ENCODE measurements at regions not wholly inside any gene's neighbourhood (a gene's known extent, or its start where the extent isn't known, plus 50 kb on each side); places are given as distances from the start of the nearest gene placed in this dataset.

- TF ChIP-seq CTCF (IDR thresholded peaks at IDR 0.05 in 2 of 3, conservative IDR thresholded peaks at IDR 0.05 in 1 of 3; ENCODE audit: borderline replicate concordance in 1 of 3, insufficient read depth in 1 of 3, low read depth in 2 of 3, low read length in 2 of 3), result no peak
- no peak for TF ChIP-seq SP1 (IDR thresholded peaks at IDR 0.05; ENCODE audit: low read depth)
- no peak for TF ChIP-seq EZH2 (IDR thresholded peaks at IDR 0.05)
- TF ChIP-seq TCF7L2 (IDR thresholded peaks at IDR 0.05; ENCODE audit: borderline replicate concordance, extremely low read depth, insufficient read depth, insufficient read length), result no peak
- TF ChIP-seq SIN3A (IDR thresholded peaks at IDR 0.05; ENCODE audit: low read depth), result no peak
- no peak for TF ChIP-seq POLR2A (IDR thresholded peaks at IDR 0.05; ENCODE audit: borderline replicate concordance, extremely low read depth, insufficient read depth, insufficient read length)
Measured at GRCh38 chr5:67824852-67825251, 390.7 kb upstream of the PIK3R1 start.
